H1 (cell line): ENCODE measurements at regions not wholly inside any gene's neighbourhood (a gene's known extent, or its start where the extent isn't known, plus 50 kb on each side); places are given as distances from the start of the nearest gene placed in this dataset.

ENCODE experiments used
- CTCF ChIA-PET: fragments of 300-600 bp; sonication (Branson Sonifier 250); formaldehyde crosslinking; loops from one replicate; lab custom pipeline; 2021; ENCODE audit not compliant: partially characterized antibody; lab: Charles Lee
- POLR2A ChIA-PET: fragments of 300-600 bp; sonication (Branson Sonifier 250); formaldehyde crosslinking; loops from one replicate; lab custom pipeline; 2021; ENCODE audit warnings: inconsistent platforms; ENCODE audit not compliant: partially characterized antibody; lab: Charles Lee
- DNase-seq, 2 experiments: peaks; one replicate each; pipeline versions ENCODE4 v3.0.0 to v3.0.0-alpha.2; 2010 to 2022; ENCODE audit warnings: low spot score in 2 of 2, low read depth in 1 of 2, mixed read lengths in 1 of 2
- FAIRE-seq: peaks from 2 replicates; lab custom pipeline; 2011; peaks lifted over from hg19 to GRCh38; lab: Jason Lieb, UNC
- H2AFZ ChIP-seq: 2 replicates; pipeline ENCODE4 v1.8.1; 2012; ENCODE audit warnings: low read length, inconsistent platforms
- H2AK5ac ChIP-seq: 2 replicates; pipeline ENCODE4 v1.6.1; 2013; ENCODE audit warnings: low read depth, low read length
- H2BK120ac ChIP-seq: replicated peaks from 2 replicates; pipeline ENCODE3; 2013; ENCODE audit warnings: low read depth, low read length, inconsistent platforms
- H2BK12ac ChIP-seq: 2 replicates; pipeline ENCODE4 v1.6.1; 2013; ENCODE audit warnings: low read depth, low read length
- H2BK15ac ChIP-seq: 2 replicates; pipeline ENCODE4 v1.6.1; 2013; ENCODE audit warnings: low read length
- H2BK20ac ChIP-seq: 2 replicates; pipeline ENCODE4 v1.6.1; 2013; ENCODE audit warnings: low read length
- H2BK5ac ChIP-seq: 2 replicates; pipeline ENCODE4 v1.6.1; 2013; ENCODE audit warnings: low read depth, low read length
- H3K14ac ChIP-seq: 2 replicates; pipeline ENCODE4 v1.6.1; 2013; ENCODE audit warnings: inconsistent platforms; ENCODE audit not compliant: insufficient read length
- H3K18ac ChIP-seq: 2 replicates; pipeline ENCODE4 v1.6.1; 2013; ENCODE audit warnings: low read length; ENCODE audit errors: extremely low read depth
- H3K23ac ChIP-seq: 2 replicates; pipeline ENCODE4 v1.6.1; 2013; ENCODE audit warnings: inconsistent platforms; ENCODE audit not compliant: insufficient read length
- H3K23me2 ChIP-seq: 2 replicates; pipeline ENCODE4 v1.6.1; 2013; ENCODE audit warnings: low read depth, low read length
- H3K27ac ChIP-seq: 2 replicates; pipeline ENCODE4 v1.6.1; 2011; ENCODE audit warnings: low read depth, low read length, inconsistent platforms
- H3K27me3 ChIP-seq, 4 experiments: replicated peaks in 1 of 4; 1 replicate in 1 of 4; 2 replicates in 3 of 4; pipeline versions ENCODE4 v1.6.1 to v1.8.1; 2011 to 2013; ENCODE audit warnings: low read length in 3 of 4, mild to moderate bottlenecking in 3 of 4, inconsistent platforms in 2 of 4, mixed read lengths in 2 of 4, moderate library complexity in 1 of 4; ENCODE audit not compliant: control insufficient read depth in 3 of 4, insufficient read depth in 3 of 4; ENCODE audit errors: extremely low read depth in 1 of 4
- H3K36me3 ChIP-seq, 4 experiments: 2 replicates each; pipeline versions ENCODE4 v1.6.1 to v1.8.1; 2011 to 2013; ENCODE audit warnings: mild to moderate bottlenecking in 4 of 4, low read length in 3 of 4, moderate library complexity in 2 of 4, control low read depth in 1 of 4, inconsistent platforms in 1 of 4; ENCODE audit not compliant: insufficient read depth in 4 of 4, control insufficient read depth in 2 of 4
- H3K4ac ChIP-seq: replicated peaks from 2 replicates; pipeline ENCODE3; 2013; ENCODE audit warnings: low read length, low read depth, mixed read lengths, inconsistent platforms; ENCODE audit not compliant: insufficient read length
- H3K4me1 ChIP-seq, 4 experiments: replicated peaks in 1 of 4; 1 replicate in 1 of 4; 2 replicates in 3 of 4; pipeline versions ENCODE4 v1.6.1 to v1.8.1; 2011 to 2013; ENCODE audit warnings: low read length in 3 of 4, inconsistent platforms in 2 of 4, mixed read lengths in 1 of 4; ENCODE audit not compliant: insufficient read depth in 4 of 4, control insufficient read depth in 3 of 4
- H3K4me2 ChIP-seq, 2 experiments: 2 replicates each; pipeline versions ENCODE4 v1.6.1 to v1.8.1; 2011 to 2013; ENCODE audit warnings: low read depth in 2 of 2, low read length in 2 of 2, control low read depth in 1 of 2, inconsistent platforms in 1 of 2, mild to moderate bottlenecking in 1 of 2; ENCODE audit not compliant: insufficient read depth in 1 of 2
- H3K4me3 ChIP-seq, 4 experiments: fragments of 200-600, 300-600 bp in 1 of 4; sonication (generic), shearing (Covaris generic), sonication (Bioruptor Twin) in 1 of 4; 2 replicates each; pipeline versions ENCODE4 v1.5.1 to v1.8.1; 2011 to 2016; ENCODE audit warnings: low read length in 4 of 4, low read depth in 3 of 4, control low read depth in 2 of 4, inconsistent platforms in 2 of 4, mild to moderate bottlenecking in 2 of 4, mixed read lengths in 1 of 4, moderate library complexity in 1 of 4; ENCODE audit not compliant: insufficient read depth in 2 of 4; ENCODE audit errors: extremely low read depth in 1 of 4
- H3K56ac ChIP-seq: replicated peaks from 2 replicates; pipeline ENCODE3; 2013; ENCODE audit warnings: low read depth, mild to moderate bottlenecking, mixed read lengths, low read length, inconsistent platforms; ENCODE audit not compliant: insufficient read length
- H3K79me1 ChIP-seq: 2 replicates; pipeline ENCODE4 v1.6.1; 2013; ENCODE audit warnings: low read depth, low read length, control low read depth
- H3K79me2 ChIP-seq, 2 experiments: 2 replicates each; pipeline versions ENCODE4 v1.6.1 to v1.8.1; 2012 to 2013; ENCODE audit warnings: low read length in 2 of 2, mild to moderate bottlenecking in 2 of 2, inconsistent platforms in 1 of 2; ENCODE audit not compliant: insufficient read depth in 2 of 2, control insufficient read depth in 1 of 2
- H3K9ac ChIP-seq, 4 experiments: replicated peaks in 1 of 4; 1 replicate in 1 of 4; 2 replicates in 3 of 4; pipeline versions ENCODE4 v1.6.1 to v1.8.1; 2011 to 2013; ENCODE audit warnings: low read depth in 3 of 4, low read length in 3 of 4, control low read depth in 2 of 4, mild to moderate bottlenecking in 2 of 4, moderate library complexity in 2 of 4, inconsistent platforms in 1 of 4; ENCODE audit errors: extremely low read depth in 1 of 4
- H3K9me3 ChIP-seq, 2 experiments: 2 replicates each; pipeline versions ENCODE4 v1.6.1 to v1.8.1; 2012 to 2013; ENCODE audit warnings: mild to moderate bottlenecking in 2 of 2, moderate library complexity in 2 of 2, control low read depth in 1 of 2, inconsistent platforms in 1 of 2, low read depth in 1 of 2, low read length in 1 of 2, mixed read lengths in 1 of 2; ENCODE audit not compliant: insufficient read depth in 2 of 2
- H4K20me1 ChIP-seq, 2 experiments: replicated peaks in 1 of 2; 2 replicates each; pipeline versions ENCODE3 to v1.8.1; 2011 to 2013; ENCODE audit warnings: inconsistent platforms in 2 of 2, low read length in 2 of 2, mild to moderate bottlenecking in 1 of 2; ENCODE audit not compliant: insufficient read depth in 2 of 2, control insufficient read depth in 1 of 2
- H4K5ac ChIP-seq: 2 replicates; pipeline ENCODE4 v1.6.1; 2013; ENCODE audit warnings: low read length, low read depth, mixed read lengths, inconsistent platforms; ENCODE audit not compliant: insufficient read length
- H4K8ac ChIP-seq: 2 replicates; pipeline ENCODE4 v1.8.0; 2013; ENCODE audit warnings: mild to moderate bottlenecking, moderate library complexity, low read length, inconsistent platforms; ENCODE audit not compliant: insufficient read depth; ENCODE audit errors: extremely low read depth
- H4K91ac ChIP-seq: replicated peaks from 2 replicates; pipeline ENCODE3; 2013; ENCODE audit warnings: low read length, mixed read lengths, inconsistent platforms; ENCODE audit not compliant: insufficient read length
- CTBP2 ChIP-seq: IDR thresholded peaks from 2 replicates; pipeline ENCODE4 v1.7.0; 2011; ENCODE audit warnings: borderline replicate concordance, mild to moderate bottlenecking, moderate library complexity, mixed read lengths, low read length; ENCODE audit not compliant: insufficient read depth, insufficient read length
- EGR1 ChIP-seq: IDR thresholded peaks from 2 replicates; pipeline ENCODE4 v1.6.1; 2011; ENCODE audit warnings: low read depth, low read length, borderline replicate concordance
- SP1 ChIP-seq: IDR thresholded peaks from 2 replicates; pipeline ENCODE4 v1.6.1; 2011; ENCODE audit warnings: low read depth, low read length
- TAF7 ChIP-seq: optimal IDR thresholded peaks from 2 replicates; pipeline ENCODE3; 2011; ENCODE audit warnings: low read depth, mild to moderate bottlenecking, inconsistent platforms, low read length, moderate library complexity, borderline replicate concordance
- WGBS, 2 experiments: shearing (Covaris generic) in 1 of 2; methylation state at CpG; one replicate each; pipeline versions ENCODE4 v1.1.6 to v1.1.7; 2013 to 2015; ENCODE audit warnings: low lambda C conversion rate in 2 of 2, mixed read lengths in 2 of 2, inconsistent platforms in 1 of 2, low coverage in 1 of 2, missing lambda C conversion rate in 1 of 2; ENCODE audit not compliant: insufficient replicate concordance in 2 of 2, insufficient coverage in 1 of 2, insufficient read length in 1 of 2; ENCODE audit errors: extremely low coverage in 1 of 2, missing lambda C conversion rate in 1 of 2; 5-methylcytosine and 5-hydroxymethylcytosine counted together

- H3K9me3 ChIP-seq = no peaks in the 10 kb centered on the region
- TF ChIP-seq SP1 = no peak
- TF ChIP-seq EGR1 = no peak
- TF ChIP-seq CTBP2 = no peak
- no peak for TF ChIP-seq TAF7
- no peak overlapping the region for H3K4ac ChIP-seq
- H3K4me2 ChIP-seq = no peak overlapping the region
- ChIA-PET POLR2A (interaction anchor here (0.8 to 1.7 kb wide), 2 partner anchors 14 to 18 kb away, joined by 3 read pairs; no protein-coding TSS in a partner anchor), CTCF (interaction anchor here (1.7 kb wide), 1 partner anchor 9 kb away, joined by 6 read pairs; no protein-coding TSS in a partner anchor)
- H3K56ac ChIP-seq = no peak overlapping the region
- no peaks in the 10 kb centered on the region for H3K79me1 ChIP-seq
- no peaks in the 10 kb centered on the region; the same call in 1 of the 2 replicates for H3K23me2 ChIP-seq
- H2BK120ac ChIP-seq = no peak overlapping the region
- no peak overlapping the region for H3K14ac ChIP-seq
- H3K36me3 ChIP-seq = no peaks in the 10 kb centered on the region
- H2BK20ac ChIP-seq = no peak overlapping the region
- H2AK5ac ChIP-seq = no peak overlapping the region
- H3K9ac ChIP-seq = no peak overlapping the region
- no peak overlapping the region for H3K27ac ChIP-seq
- H4K8ac ChIP-seq = no peak overlapping the region
- no peak overlapping the region for H2BK5ac ChIP-seq
- no peak overlapping the region for H2BK15ac ChIP-seq
- H3K79me2 ChIP-seq = no peaks in the 10 kb centered on the region
- H2BK12ac ChIP-seq = no peak overlapping the region
- no peak overlapping the region for H3K4me3 ChIP-seq
- H4K5ac ChIP-seq = no peak overlapping the region
- DNase-seq (no peak), FAIRE-seq (no peak)
- no peaks in the 10 kb centered on the region; a peak in 1 of 7 replicates for H3K27me3 ChIP-seq
- H3K18ac ChIP-seq = no peak overlapping the region
- WGBS, 2 experiments = 98% methylated on average over 2 of the region's 2 CpGs; no CpG with 5 or more reads in 1 of the 2 experiments
- no peak overlapping the region for H4K91ac ChIP-seq
- no peaks in the 10 kb centered on the region for H4K20me1 ChIP-seq
- H3K4me1 ChIP-seq = peaks cover 0 to 2% (median under 1%) of the 10 kb centered on the region in 4 experiments; a peak in 2 of 7 replicates
- H2AFZ ChIP-seq = no peak overlapping the region
- H3K23ac ChIP-seq = no peak overlapping the region
These were observed 77.8 kb upstream of the CCN6 start for GRCh38 chr6:111976139-111976538.
